CD4-positive, alpha-beta T cell treated with Interleukin-17A for 1 hour (primary cell): ENCODE measurements at regions not wholly inside any gene's neighbourhood (a gene's known extent, or its start where the extent isn't known, plus 50 kb on each side); places are given as distances from the start of the nearest gene placed in this dataset.

ENCODE experiments used
- DNase-seq: peaks from one replicate; pipeline ENCODE4 v3.0.0-alpha.2; 2020

GRCh38 chr7:32428546-32428945 is 61.6 kb downstream of the LSM5 start:
- no peak for DNase-seq

- peak; percentile 17 for DNase-seq
Observed at GRCh38 chr7:32427769-32428291, 62.4 kb downstream of the LSM5 start.

- no peak for DNase-seq
Observed at GRCh38 chr7:32416846-32417245, 73.3 kb downstream of the LSM5 start.

- no peak for DNase-seq
Observed at GRCh38 chr7:32415936-32416335, 74.2 kb downstream of the LSM5 start.

- DNase-seq = no peak
Observed at GRCh38 chr7:32415519-32415918, 74.7 kb downstream of the LSM5 start.

GRCh38 chr7:32412471-32412870 is 77.7 kb downstream of the LSM5 start:
- no peak for DNase-seq

GRCh38 chr7:32410545-32410944 is 79.6 kb downstream of the LSM5 start:
- no peak for DNase-seq

GRCh38 chr7:32406386-32406785 is 83.8 kb downstream of the LSM5 start:
- no peak for DNase-seq

GRCh38 chr7:32403463-32404229 is 86.5 kb downstream of the LSM5 start:
- no peak for DNase-seq

GRCh38 chr7:32400676-32401075 is 89.5 kb downstream of the LSM5 start:
- DNase-seq = no peak

GRCh38 chr7:32399311-32399710 is 90.9 kb downstream of the LSM5 start:
- DNase-seq = no peak

GRCh38 chr7:32395168-32395567 is 95.0 kb downstream of the LSM5 start:
- no peak for DNase-seq

- no peak for DNase-seq
Observed at GRCh38 chr7:32393861-32394260, 96.3 kb downstream of the LSM5 start.

- DNase-seq = no peak
Observed at GRCh38 chr7:32390210-32390609, 100.0 kb downstream of the LSM5 start.

GRCh38 chr7:32385316-32385956 is 104.7 kb downstream of the LSM5 start:
- no peak for DNase-seq

- DNase-seq = no peak
Observed at GRCh38 chr7:32381024-32381601, 109.1 kb downstream of the LSM5 start.

- no peak for DNase-seq
Observed at GRCh38 chr7:32379510-32380112, 110.6 kb downstream of the LSM5 start.

GRCh38 chr7:32378988-32379387 is 111.2 kb downstream of the LSM5 start:
- no peak for DNase-seq

GRCh38 chr7:32364581-32364980 is 125.6 kb downstream of the LSM5 start:
- DNase-seq = no peak

GRCh38 chr7:32360127-32360526 is 130.1 kb downstream of the LSM5 start:
- no peak for DNase-seq

GRCh38 chr7:32357535-32358277 is 132.5 kb downstream of the LSM5 start:
- DNase-seq = no peak

- DNase-seq = peak; percentile 6
Observed at GRCh38 chr7:32347244-32347828, 142.8 kb downstream of the LSM5 start.
